Fibroblast of skin of back (primary cell): ENCODE measurements at regions not wholly inside any gene's neighbourhood (a gene's known extent, or its start where the extent isn't known, plus 50 kb on each side); places are given as distances from the start of the nearest gene placed in this dataset.

ENCODE experiments used
- DNase-seq: peaks from one replicate; pipeline ENCODE4 v3.0.0-alpha.2; 2013

GRCh38 chr9:16133556-16134227 lies 580.8 kb downstream of the CCDC171 start:
- DNase-seq = peak; percentile 86

- no peak for DNase-seq
These were observed 581.5 kb downstream of the CCDC171 start for GRCh38 chr9:16134351-16134750.

GRCh38 chr9:16135968-16136367 lies 583.1 kb downstream of the CCDC171 start:
- DNase-seq = peak; percentile 47

GRCh38 chr9:16136451-16136850 lies 583.6 kb downstream of the CCDC171 start:
- no peak for DNase-seq

- DNase-seq = peak; percentile 65
These were observed 584.1 kb downstream of the CCDC171 start for GRCh38 chr9:16136961-16137360.

- peak; percentile 91 for DNase-seq
These were observed 586.0 kb downstream of the CCDC171 start for GRCh38 chr9:16138561-16139491.

GRCh38 chr9:16139774-16140173 lies 586.9 kb downstream of the CCDC171 start:
- DNase-seq = peak; percentile 31

GRCh38 chr9:16143310-16143709 lies 590.5 kb downstream of the CCDC171 start:
- no peak for DNase-seq

- DNase-seq = peak; percentile 72
These were observed 591.4 kb downstream of the CCDC171 start for GRCh38 chr9:16143947-16144890.

GRCh38 chr9:16145196-16145950 lies 592.5 kb downstream of the CCDC171 start:
- DNase-seq = no peak

- DNase-seq = no peak
These were observed 594.9 kb downstream of the CCDC171 start for GRCh38 chr9:16147726-16148125.

- no peak for DNase-seq
These were observed 597.7 kb downstream of the CCDC171 start for GRCh38 chr9:16150501-16150900.

- no peak for DNase-seq
These were observed 598.3 kb downstream of the CCDC171 start for GRCh38 chr9:16150938-16151650.

GRCh38 chr9:16152276-16153101 lies 599.6 kb downstream of the CCDC171 start:
- no peak for DNase-seq

GRCh38 chr9:16153221-16153620 lies 600.4 kb downstream of the CCDC171 start:
- DNase-seq = no peak

GRCh38 chr9:16153741-16154140 lies 600.9 kb downstream of the CCDC171 start:
- DNase-seq = no peak

GRCh38 chr9:16154521-16155078 lies 601.8 kb downstream of the CCDC171 start:
- DNase-seq = no peak

GRCh38 chr9:16155878-16156277 lies 603.0 kb downstream of the CCDC171 start:
- DNase-seq = no peak

GRCh38 chr9:16157216-16157615 lies 604.4 kb downstream of the CCDC171 start:
- no peak for DNase-seq

GRCh38 chr9:16157651-16158050 lies 604.8 kb downstream of the CCDC171 start:
- DNase-seq = no peak
